ENCODE measurements at regions not wholly inside any gene's neighbourhood (a gene's known extent, or its start where the extent isn't known, plus 50 kb on each side); places are given as distances from the start of the nearest gene placed in this dataset.

DNA sequence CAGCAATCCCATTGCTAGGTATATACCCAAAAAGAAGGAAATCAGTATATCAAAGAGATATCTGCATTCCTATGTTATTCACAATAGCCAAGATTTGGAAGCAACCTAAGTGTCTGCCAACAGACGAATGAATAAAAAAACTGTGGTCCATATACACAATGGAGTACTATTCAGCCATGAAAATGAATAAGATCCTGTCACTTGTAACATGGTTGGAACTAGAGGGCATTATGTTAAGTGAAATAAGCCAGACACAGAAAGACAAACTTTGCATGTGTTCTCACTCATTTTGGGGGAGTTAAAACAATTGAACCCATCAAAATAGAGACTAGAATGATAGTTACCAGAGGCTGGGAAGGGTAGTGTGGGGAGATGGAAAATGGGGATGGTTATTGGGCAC, 323.5 kb upstream of the NFE2L3 start:
- no peak for DNase-seq (ENCODE audit: low spot score)
- TF ChIP-seq, protein P1, sequence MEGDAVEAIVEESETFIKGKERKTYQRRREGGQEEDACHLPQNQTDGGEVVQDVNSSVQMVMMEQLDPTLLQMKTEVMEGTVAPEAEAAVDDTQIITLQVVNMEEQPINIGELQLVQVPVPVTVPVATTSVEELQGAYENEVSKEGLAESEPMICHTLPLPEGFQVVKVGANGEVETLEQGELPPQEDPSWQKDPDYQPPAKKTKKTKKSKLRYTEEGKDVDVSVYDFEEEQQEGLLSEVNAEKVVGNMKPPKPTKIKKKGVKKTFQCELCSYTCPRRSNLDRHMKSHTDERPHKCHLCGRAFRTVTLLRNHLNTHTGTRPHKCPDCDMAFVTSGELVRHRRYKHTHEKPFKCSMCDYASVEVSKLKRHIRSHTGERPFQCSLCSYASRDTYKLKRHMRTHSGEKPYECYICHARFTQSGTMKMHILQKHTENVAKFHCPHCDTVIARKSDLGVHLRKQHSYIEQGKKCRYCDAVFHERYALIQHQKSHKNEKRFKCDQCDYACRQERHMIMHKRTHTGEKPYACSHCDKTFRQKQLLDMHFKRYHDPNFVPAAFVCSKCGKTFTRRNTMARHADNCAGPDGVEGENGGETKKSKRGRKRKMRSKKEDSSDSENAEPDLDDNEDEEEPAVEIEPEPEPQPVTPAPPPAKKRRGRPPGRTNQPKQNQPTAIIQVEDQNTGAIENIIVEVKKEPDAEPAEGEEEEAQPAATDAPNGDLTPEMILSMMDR (IDR thresholded peaks at IDR 0.05; ENCODE audit: borderline replicate concordance, control extremely low read depth, extremely low read depth, insufficient read depth, missing control alignments) = no peak
- in situ Hi-C loops (cut with MboI; ENCODE audit: low sequenced_read_pairs, unreplicated experiment) = loop anchor here (25.0 kb wide), 1 partner anchor 441 kb away; no protein-coding TSS in a partner anchor

DNA sequence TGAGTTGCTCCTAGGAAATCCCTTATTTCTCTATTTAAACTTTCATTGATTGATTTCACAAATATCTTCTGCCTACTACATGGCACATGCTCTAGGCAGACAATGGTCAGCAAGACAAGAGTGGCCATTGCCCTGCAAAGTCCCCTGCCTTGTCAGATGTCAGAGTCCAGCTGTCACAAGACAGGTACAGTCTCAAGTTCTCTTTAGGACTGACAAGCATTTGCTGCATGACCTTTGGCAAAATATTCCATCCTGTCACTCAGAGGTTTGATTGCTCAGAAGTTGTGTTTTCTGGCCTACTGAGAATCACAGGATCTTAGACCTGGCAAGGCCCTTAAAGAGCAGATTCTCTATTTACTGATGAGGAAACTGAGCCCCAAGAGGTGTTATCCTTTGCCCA, 322.3 kb upstream of the NFE2L3 start:
- DNase-seq (ENCODE audit: low spot score) = no peak
- in situ Hi-C loops (cut with MboI; ENCODE audit: low sequenced_read_pairs, unreplicated experiment) = loop anchor here (25.0 kb wide), 1 partner anchor 442 kb away; no protein-coding TSS in a partner anchor
- TF ChIP-seq, protein P1 (IDR thresholded peaks at IDR 0.05; ENCODE audit: borderline replicate concordance, control extremely low read depth, extremely low read depth, insufficient read depth, missing control alignments) = no peak

DNA sequence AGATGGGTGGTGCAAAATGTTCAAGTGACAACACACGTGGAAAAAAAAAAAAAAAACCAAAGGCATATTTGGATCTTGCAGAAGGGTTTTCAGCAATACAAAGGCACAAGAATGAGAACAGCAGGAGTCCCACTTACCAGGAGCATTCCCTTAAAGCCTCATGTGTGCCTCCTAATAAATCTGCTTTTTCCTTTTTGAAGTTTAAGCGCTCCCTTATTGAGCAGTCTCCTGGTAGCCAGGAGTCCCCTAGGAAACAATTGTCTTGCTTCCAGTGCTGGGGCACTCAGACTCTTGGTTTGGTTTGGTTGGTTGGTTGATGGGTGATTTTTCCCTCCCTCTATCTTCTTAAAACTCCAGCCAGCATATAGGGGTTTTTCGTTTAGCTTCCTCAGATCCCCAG, 321.8 kb upstream of the NFE2L3 start:
- in situ Hi-C loops (cut with MboI; ENCODE audit: low sequenced_read_pairs, unreplicated experiment) = loop anchor here (25.0 kb wide), 1 partner anchor 443 kb away; no protein-coding TSS in a partner anchor
- DNase-seq (ENCODE audit: low spot score) = no peak
- TF ChIP-seq, protein P1 (IDR thresholded peaks at IDR 0.05; ENCODE audit: borderline replicate concordance, control extremely low read depth, extremely low read depth, insufficient read depth, missing control alignments) = no peak

DNA sequence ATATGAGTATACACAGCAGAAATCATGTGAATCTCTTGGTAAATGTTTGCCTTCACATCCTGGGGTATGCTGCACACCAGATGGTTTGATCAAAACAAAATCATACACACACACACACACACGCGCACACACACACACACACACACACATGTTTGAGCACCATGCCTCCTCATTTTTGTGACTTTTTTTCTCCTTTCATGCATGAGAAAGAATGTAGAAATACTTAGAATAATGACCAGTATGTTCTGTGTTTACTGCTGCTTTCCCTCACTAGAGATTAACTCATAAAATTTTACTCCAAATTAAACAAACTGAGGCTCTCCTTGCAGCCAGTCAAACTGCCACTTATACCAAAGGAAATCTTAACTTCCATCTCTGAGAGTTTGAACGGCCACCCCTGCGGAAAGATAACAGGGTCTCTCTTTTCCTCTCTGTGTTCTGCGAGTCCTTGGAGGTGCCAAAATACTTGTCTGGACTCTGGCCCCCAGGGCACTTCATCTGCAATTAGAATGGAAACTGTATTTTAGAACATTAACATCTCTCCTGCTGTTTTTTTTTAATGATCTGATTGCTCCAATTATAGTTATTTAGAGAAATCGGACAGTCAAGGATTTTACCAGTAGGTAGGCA, 320.8 kb upstream of the NFE2L3 start:
- TF ChIP-seq, protein P1 (IDR thresholded peaks at IDR 0.05; ENCODE audit: borderline replicate concordance, control extremely low read depth, extremely low read depth, insufficient read depth, missing control alignments) = no peak
- in situ Hi-C loops (cut with MboI; ENCODE audit: low sequenced_read_pairs, unreplicated experiment) = loop anchor here (25.0 kb wide), 1 partner anchor 444 kb away; no protein-coding TSS in a partner anchor
- no peak for DNase-seq (ENCODE audit: low spot score)

DNA sequence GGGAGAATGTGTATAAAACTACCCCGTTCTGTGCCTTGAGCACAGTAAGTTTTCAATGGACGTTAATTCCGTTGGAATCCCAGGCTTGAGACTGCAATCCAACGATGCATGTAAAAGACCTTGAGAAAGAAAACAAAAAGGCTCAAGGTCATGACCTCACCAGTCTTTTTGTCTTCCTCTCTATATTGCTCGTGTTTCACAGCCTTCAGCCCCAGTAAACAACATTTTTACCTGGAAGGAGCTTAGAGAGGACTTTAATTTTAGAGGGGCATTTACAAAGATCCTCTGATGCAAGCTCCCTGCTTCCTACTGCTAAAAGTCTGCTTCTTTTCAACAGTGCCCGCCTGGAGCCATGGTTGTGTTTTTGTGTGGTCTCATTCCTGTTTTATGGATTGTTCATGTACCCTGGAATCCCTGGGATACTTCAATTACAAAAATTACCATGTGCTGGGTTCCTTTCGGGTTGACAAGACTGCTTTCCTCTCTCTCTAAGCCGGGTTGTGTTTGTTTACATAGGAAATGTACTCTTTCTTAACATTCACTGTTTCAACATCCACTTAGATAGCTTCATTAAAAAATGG, 320.1 kb upstream of the NFE2L3 start:
- in situ Hi-C loops (cut with MboI; ENCODE audit: low sequenced_read_pairs, unreplicated experiment) = loop anchor here (25.0 kb wide), 1 partner anchor 445 kb away; no protein-coding TSS in a partner anchor
- DNase-seq (ENCODE audit: low spot score) = no peak
- TF ChIP-seq, protein P1 (IDR thresholded peaks at IDR 0.05; ENCODE audit: borderline replicate concordance, control extremely low read depth, extremely low read depth, insufficient read depth, missing control alignments) = no peak

DNA sequence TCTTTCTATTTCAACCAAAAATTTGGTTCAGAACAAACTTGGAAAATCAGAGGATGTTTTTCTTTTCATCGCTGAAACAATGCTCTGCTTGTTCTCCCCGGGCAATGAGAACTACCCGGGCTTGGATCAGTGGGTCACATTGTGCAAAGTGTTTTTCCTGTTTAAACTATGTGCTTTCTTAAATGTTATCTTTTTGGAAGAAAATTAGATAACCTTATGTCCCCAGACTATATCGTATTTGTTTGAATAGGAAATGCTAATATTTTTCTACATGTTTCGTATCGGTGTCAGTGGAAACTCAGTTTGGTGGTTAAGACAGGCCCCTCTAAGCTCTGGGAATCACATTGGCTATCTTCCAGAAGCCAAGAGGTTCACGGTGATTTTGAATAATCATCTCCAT, 319.5 kb upstream of the NFE2L3 start:
- no peak for DNase-seq (ENCODE audit: low spot score)
- TF ChIP-seq, protein P1 (IDR thresholded peaks at IDR 0.05; ENCODE audit: borderline replicate concordance, control extremely low read depth, extremely low read depth, insufficient read depth, missing control alignments) = no peak
- in situ Hi-C loops (cut with MboI; ENCODE audit: low sequenced_read_pairs, unreplicated experiment) = loop anchor here (25.0 kb wide), 1 partner anchor 445 kb away; no protein-coding TSS in a partner anchor
